A673 (cell line): ENCODE measurements at regions not wholly inside any gene's neighbourhood (a gene's known extent, or its start where the extent isn't known, plus 50 kb on each side); places are given as distances from the start of the nearest gene placed in this dataset.

ENCODE experiments used
- BruUV-seq: library from RNA; stranded (reverse); fragments of 400-500 nt; replicated peaks from 2 replicates; lab custom pipeline; 2021; lab: Mats Ljungman, UMichigan
- CTCF ChIA-PET: fragments of 300-600 bp; sonication (Branson Sonifier 250); formaldehyde crosslinking; loops from one replicate; lab custom pipeline; 2022; ENCODE audit warnings: antibody characterized with exemption; lab: Charles Lee
- POLR2A ChIA-PET: fragments of 300-600 bp; sonication (Branson Sonifier 250); formaldehyde crosslinking; loops from one replicate; lab custom pipeline; 2022; ENCODE audit warnings: antibody characterized with exemption; ENCODE audit not compliant: low non-redundant PET; lab: Charles Lee
- DNase-seq: peaks from one replicate; pipeline ENCODE4 v3.0.0-alpha.2; 2015; ENCODE audit warnings: low spot score
- H3K27ac ChIP-seq: fragments of 200-600 bp; sonication (generic); 2 replicates; pipeline ENCODE4 v1.5.1; 2016; ENCODE audit warnings: mixed run types, low read depth, mild to moderate bottlenecking, mixed read lengths, antibody characterized with exemption, low read length; ENCODE audit not compliant: poor library complexity, severe bottlenecking
- H3K27me3 ChIP-seq: fragments of 200-600 bp; sonication (generic); replicated peaks from 2 replicates; pipeline ENCODE4 v1.6.1; 2017; ENCODE audit warnings: mixed run types, low read depth, mild to moderate bottlenecking, mixed read lengths, antibody characterized with exemption, low read length; ENCODE audit not compliant: insufficient read depth, poor library complexity
- H3K36me3 ChIP-seq: fragments of 200-600 bp; sonication (generic); 2 replicates; pipeline ENCODE4 v1.6.1; 2016; ENCODE audit warnings: mixed run types, mild to moderate bottlenecking, mixed read lengths, antibody characterized with exemption, low read length; ENCODE audit not compliant: insufficient read depth, poor library complexity, severe bottlenecking
- H3K4me1 ChIP-seq: fragments of 200-600 bp; sonication (generic); 2 replicates; pipeline ENCODE4 v1.6.1; 2017; ENCODE audit warnings: mixed run types, mild to moderate bottlenecking, mixed read lengths, antibody characterized with exemption, low read length; ENCODE audit not compliant: insufficient read depth, poor library complexity, severe bottlenecking
- H3K4me3 ChIP-seq: fragments of 200-600 bp; sonication (generic); 2 replicates; pipeline ENCODE4 v1.5.1; 2016; ENCODE audit warnings: low read depth, mixed run types, mild to moderate bottlenecking, mixed read lengths, low read length; ENCODE audit not compliant: poor library complexity, severe bottlenecking
- H3K9me3 ChIP-seq: fragments of 200-600 bp; sonication (generic); 2 replicates; pipeline ENCODE4 v1.6.1; 2016; ENCODE audit warnings: mixed run types, low read depth, mild to moderate bottlenecking, mixed read lengths, antibody characterized with exemption, low read length; ENCODE audit not compliant: poor library complexity, severe bottlenecking
- CTCF ChIP-seq: fragments of 300-800, 200-600 bp; sonication (generic); conservative IDR thresholded peaks from 2 replicates; pipeline ENCODE4 v1.5.1; 2017; ENCODE audit warnings: low read depth, mild to moderate bottlenecking, antibody characterized with exemption, low read length, moderate library complexity, mixed read lengths
- EZH2 ChIP-seq: fragments of 200-600 bp; sonication (generic); IDR thresholded peaks from 2 replicates; pipeline ENCODE4 v1.6.1; 2017; ENCODE audit warnings: borderline replicate concordance, low read depth, mild to moderate bottlenecking, mixed read lengths, antibody characterized with exemption, low read length; ENCODE audit not compliant: poor library complexity, severe bottlenecking
- intact Hi-C: fragments of 100-400 bp; cut with micrococcal nuclease; formaldehyde crosslinking; loops from one replicate; pipeline ENCODE4 v1.10.0; 2022; ENCODE audit not compliant: unreplicated experiment

GRCh38 chr4:153140294-153140693 is 63.9 kb upstream of the TRIM2 start:
- peaks cover 30% of the 10 kb centered on the region for H3K4me1 ChIP-seq
- H3K9me3 ChIP-seq = no peaks in the 10 kb centered on the region
- intact Hi-C loops = loop anchor here (5.0 to 10.0 kb wide), 3 partner anchors 285 to 612 kb away; no protein-coding TSS in a partner anchor
- DNase-seq = no peak
- H3K27me3 ChIP-seq = no peaks in the 10 kb centered on the region
- H3K4me3 ChIP-seq = no peak overlapping the region
- TF ChIP-seq CTCF (no peak), EZH2 (no peak)
- H3K27ac ChIP-seq = no peak overlapping the region
- POLR2A ChIA-PET = no interaction called here
- no TSS peak for BruUV-seq
- H3K36me3 ChIP-seq = no peaks in the 10 kb centered on the region
- CTCF ChIA-PET = no interaction called here

- H3K36me3 ChIP-seq = no peaks in the 10 kb centered on the region
- intact Hi-C loops = loop anchor here (5.0 to 10.0 kb wide), 3 partner anchors 284 to 611 kb away; no protein-coding TSS in a partner anchor
- ChIA-PET CTCF (no interaction called here), POLR2A (no interaction called here)
- no peak for TF ChIP-seq EZH2
- no peak for DNase-seq
- BruUV-seq = no TSS peak
- H3K9me3 ChIP-seq = no peaks in the 10 kb centered on the region
- no peak overlapping the region for H3K27ac ChIP-seq
- peaks cover 30% of the 10 kb centered on the region for H3K4me1 ChIP-seq
- H3K4me3 ChIP-seq = no peak overlapping the region
- no peaks in the 10 kb centered on the region for H3K27me3 ChIP-seq
These were observed 63.0 kb upstream of the TRIM2 start for GRCh38 chr4:153141238-153141637.

GRCh38 chr4:153142700-153143438 is 61.4 kb upstream of the TRIM2 start:
- peak overlapping the region; percentile 64 for H3K27ac ChIP-seq
- BruUV-seq = no TSS peak
- peak overlapping the region; percentile 20 for H3K4me3 ChIP-seq
- peak; percentile 92 for DNase-seq
- peaks cover 30% of the 10 kb centered on the region for H3K4me1 ChIP-seq
- ChIA-PET CTCF (interaction anchor here (0.6 to 1.1 kb wide), 19 partner anchors 10 to 1479 kb away, joined by 3 to 9 read pairs (median 4); partner anchors contain the start of genes MND1 and TRIM2), POLR2A (interaction anchor here (0.6 to 0.7 kb wide), 3 partner anchors 144 to 343 kb away, joined by 3 to 4 read pairs (median 3); no protein-coding TSS in a partner anchor)
- TF ChIP-seq CTCF (peak; percentile 93), EZH2 (no peak)
- intact Hi-C loops = loop anchor here (1.0 to 10.0 kb wide), 5 partner anchors 175 to 609 kb away; no protein-coding TSS in a partner anchor
- no peaks in the 10 kb centered on the region for H3K9me3 ChIP-seq
- H3K27me3 ChIP-seq = no peaks in the 10 kb centered on the region
- H3K36me3 ChIP-seq = no peaks in the 10 kb centered on the region
